ENCODE measurements at regions not wholly inside any gene's neighbourhood (a gene's known extent, or its start where the extent isn't known, plus 50 kb on each side); places are given as distances from the start of the nearest gene placed in this dataset.

- Histone ChIP-seq H3K4me3 (ENCODE audit: low read length) (no peak overlapping the region), H3K9me3 (replicated peaks; ENCODE audit: control insufficient read depth, low read depth, low read length) (no peaks in the 10 kb centered on the region), H3K4me1 (ENCODE audit: control insufficient read depth, insufficient read depth, low read length) (peaks cover 3% of the 10 kb centered on the region), H3K27ac (ENCODE audit: low read length) (no peak overlapping the region), H3K36me3 (ENCODE audit: control insufficient read depth, insufficient read depth, low read length) (no peaks in the 10 kb centered on the region), H3K27me3 (ENCODE audit: control insufficient read depth, insufficient read depth, low read length) (no peaks in the 10 kb centered on the region)
- WGBS (ENCODE audit: insufficient coverage) = 88% methylated on average over 3 of the region's 4 CpGs
- DNase-seq = no peak
Measured at GRCh38 chr2:134185639-134186038, 68.2 kb upstream of the MGAT5 start.

- no CpG with 5 or more reads among the region's 6 CpGs for WGBS (ENCODE audit: insufficient coverage)
- H3K36me3 ChIP-seq (ENCODE audit: control insufficient read depth, insufficient read depth, low read length) = peaks cover 4% of the 10 kb centered on the region
- no peak overlapping the region for H3K27ac ChIP-seq (ENCODE audit: low read length)
- H3K27me3 ChIP-seq (ENCODE audit: control insufficient read depth, insufficient read depth, low read length) = no peaks in the 10 kb centered on the region
- peaks cover 3% of the 10 kb centered on the region for H3K9me3 ChIP-seq (replicated peaks; ENCODE audit: control insufficient read depth, low read depth, low read length)
- H3K4me1 ChIP-seq (ENCODE audit: control insufficient read depth, insufficient read depth, low read length) = no peaks in the 10 kb centered on the region
- no peak for DNase-seq
- no peak overlapping the region for H3K4me3 ChIP-seq (ENCODE audit: low read length)
Measured at GRCh38 chr2:134189009-134189720, 64.7 kb upstream of the MGAT5 start.

GRCh38 chr2:134190062-134190806 is 63.6 kb upstream of the MGAT5 start:
- Histone ChIP-seq H3K4me1 (ENCODE audit: control insufficient read depth, insufficient read depth, low read length) (no peaks in the 10 kb centered on the region), H3K9me3 (replicated peaks; ENCODE audit: control insufficient read depth, low read depth, low read length) (peaks cover 3% of the 10 kb centered on the region), H3K27ac (ENCODE audit: low read length) (no peak overlapping the region), H3K4me3 (ENCODE audit: low read length) (no peak overlapping the region), H3K27me3 (ENCODE audit: control insufficient read depth, insufficient read depth, low read length) (no peaks in the 10 kb centered on the region), H3K36me3 (ENCODE audit: control insufficient read depth, insufficient read depth, low read length) (peaks cover 4% of the 10 kb centered on the region)
- no peak for DNase-seq
- 100% methylated on average over 1 of the region's 4 CpGs for WGBS (ENCODE audit: insufficient coverage)

GRCh38 chr2:134190807-134191203 is 63.1 kb upstream of the MGAT5 start:
- H3K27ac ChIP-seq (ENCODE audit: low read length) = no peak overlapping the region
- H3K9me3 ChIP-seq (replicated peaks; ENCODE audit: control insufficient read depth, low read depth, low read length) = peaks cover 3% of the 10 kb centered on the region
- H3K27me3 ChIP-seq (ENCODE audit: control insufficient read depth, insufficient read depth, low read length) = no peaks in the 10 kb centered on the region
- WGBS (ENCODE audit: insufficient coverage) = 93% methylated on average over 4 of the region's 8 CpGs
- no peaks in the 10 kb centered on the region for H3K4me1 ChIP-seq (ENCODE audit: control insufficient read depth, insufficient read depth, low read length)
- no peak overlapping the region for H3K4me3 ChIP-seq (ENCODE audit: low read length)
- DNase-seq = no peak
- peaks cover 4% of the 10 kb centered on the region for H3K36me3 ChIP-seq (ENCODE audit: control insufficient read depth, insufficient read depth, low read length)

GRCh38 chr2:134191835-134192234 is 62.0 kb upstream of the MGAT5 start:
- Histone ChIP-seq H3K27me3 (ENCODE audit: control insufficient read depth, insufficient read depth, low read length) (no peaks in the 10 kb centered on the region), H3K4me1 (ENCODE audit: control insufficient read depth, insufficient read depth, low read length) (no peaks in the 10 kb centered on the region), H3K27ac (ENCODE audit: low read length) (no peak overlapping the region), H3K36me3 (ENCODE audit: control insufficient read depth, insufficient read depth, low read length) (peaks cover 4% of the 10 kb centered on the region), H3K9me3 (replicated peaks; ENCODE audit: control insufficient read depth, low read depth, low read length) (peaks cover 3% of the 10 kb centered on the region), H3K4me3 (ENCODE audit: low read length) (no peak overlapping the region)
- DNase-seq = no peak
- no CpG with 5 or more reads among the region's 36 CpGs for WGBS (ENCODE audit: insufficient coverage)

- H3K4me1 ChIP-seq (ENCODE audit: control insufficient read depth, insufficient read depth, low read length) = no peaks in the 10 kb centered on the region
- no CpG with 5 or more reads among the region's 1 CpG for WGBS (ENCODE audit: insufficient coverage)
- H3K9me3 ChIP-seq (replicated peaks; ENCODE audit: control insufficient read depth, low read depth, low read length) = peaks cover 3% of the 10 kb centered on the region
- no peaks in the 10 kb centered on the region for H3K27me3 ChIP-seq (ENCODE audit: control insufficient read depth, insufficient read depth, low read length)
- H3K4me3 ChIP-seq (ENCODE audit: low read length) = no peak overlapping the region
- H3K27ac ChIP-seq (ENCODE audit: low read length) = no peak overlapping the region
- DNase-seq = no peak
- peaks cover 4% of the 10 kb centered on the region for H3K36me3 ChIP-seq (ENCODE audit: control insufficient read depth, insufficient read depth, low read length)
Measured at GRCh38 chr2:134193006-134193405, 60.9 kb upstream of the MGAT5 start.

- DNase-seq = no peak
- Histone ChIP-seq H3K27ac (ENCODE audit: low read length) (no peak overlapping the region), H3K4me1 (ENCODE audit: control insufficient read depth, insufficient read depth, low read length) (no peaks in the 10 kb centered on the region), H3K4me3 (ENCODE audit: low read length) (no peak overlapping the region), H3K27me3 (ENCODE audit: control insufficient read depth, insufficient read depth, low read length) (no peaks in the 10 kb centered on the region), H3K9me3 (replicated peaks; ENCODE audit: control insufficient read depth, low read depth, low read length) (peaks cover 3% of the 10 kb centered on the region), H3K36me3 (ENCODE audit: control insufficient read depth, insufficient read depth, low read length) (peaks cover 4% of the 10 kb centered on the region)
- no CpG with 5 or more reads among the region's 5 CpGs for WGBS (ENCODE audit: insufficient coverage)
Measured at GRCh38 chr2:134194519-134194918, 59.4 kb upstream of the MGAT5 start.

GRCh38 chr2:134195341-134195740 is 58.5 kb upstream of the MGAT5 start:
- H3K27ac ChIP-seq (ENCODE audit: low read length) = no peak overlapping the region
- WGBS (ENCODE audit: insufficient coverage) = no CpG with 5 or more reads among the region's 6 CpGs
- H3K4me1 ChIP-seq (ENCODE audit: control insufficient read depth, insufficient read depth, low read length) = peaks cover 3% of the 10 kb centered on the region
- H3K27me3 ChIP-seq (ENCODE audit: control insufficient read depth, insufficient read depth, low read length) = no peaks in the 10 kb centered on the region
- peaks cover 3% of the 10 kb centered on the region for H3K9me3 ChIP-seq (replicated peaks; ENCODE audit: control insufficient read depth, low read depth, low read length)
- no peak for DNase-seq
- H3K4me3 ChIP-seq (ENCODE audit: low read length) = no peak overlapping the region
- peaks cover 4% of the 10 kb centered on the region for H3K36me3 ChIP-seq (ENCODE audit: control insufficient read depth, insufficient read depth, low read length)

- no peaks in the 10 kb centered on the region for H3K36me3 ChIP-seq (ENCODE audit: control insufficient read depth, insufficient read depth, low read length)
- WGBS (ENCODE audit: insufficient coverage) = no CpG with 5 or more reads among the region's 3 CpGs
- H3K27me3 ChIP-seq (ENCODE audit: control insufficient read depth, insufficient read depth, low read length) = no peaks in the 10 kb centered on the region
- H3K9me3 ChIP-seq (replicated peaks; ENCODE audit: control insufficient read depth, low read depth, low read length) = no peaks in the 10 kb centered on the region
- no peak for DNase-seq
- H3K27ac ChIP-seq (ENCODE audit: low read length) = no peak overlapping the region
- H3K4me3 ChIP-seq (ENCODE audit: low read length) = no peak overlapping the region
- H3K4me1 ChIP-seq (ENCODE audit: control insufficient read depth, insufficient read depth, low read length) = peaks cover 5% of the 10 kb centered on the region
Measured at GRCh38 chr2:134197445-134197844, 56.4 kb upstream of the MGAT5 start.

- Histone ChIP-seq H3K27me3 (ENCODE audit: control insufficient read depth, insufficient read depth, low read length) (no peaks in the 10 kb centered on the region), H3K36me3 (ENCODE audit: control insufficient read depth, insufficient read depth, low read length) (no peaks in the 10 kb centered on the region), H3K9me3 (replicated peaks; ENCODE audit: control insufficient read depth, low read depth, low read length) (no peaks in the 10 kb centered on the region), H3K4me3 (ENCODE audit: low read length) (no peak overlapping the region), H3K27ac (ENCODE audit: low read length) (no peak overlapping the region), H3K4me1 (ENCODE audit: control insufficient read depth, insufficient read depth, low read length) (peaks cover 5% of the 10 kb centered on the region)
- no CpG with 5 or more reads among the region's 1 CpG for WGBS (ENCODE audit: insufficient coverage)
- no peak for DNase-seq
Measured at GRCh38 chr2:134198006-134198634, 55.8 kb upstream of the MGAT5 start.

Data from muscle of leg (tissue), 3 donors.